DMS114 treated with DMSO at 0.1 percent for 48 hours (cell line): ENCODE measurements at regions not wholly inside any gene's neighbourhood (a gene's known extent, or its start where the extent isn't known, plus 50 kb on each side); places are given as distances from the start of the nearest gene placed in this dataset.

Experiments used
- DNase-seq: peaks from one replicate; lab custom pipeline; 2025; ENCODE audit not compliant: unreplicated experiment; lab: John Stamatoyannopoulos, UW

DNA sequence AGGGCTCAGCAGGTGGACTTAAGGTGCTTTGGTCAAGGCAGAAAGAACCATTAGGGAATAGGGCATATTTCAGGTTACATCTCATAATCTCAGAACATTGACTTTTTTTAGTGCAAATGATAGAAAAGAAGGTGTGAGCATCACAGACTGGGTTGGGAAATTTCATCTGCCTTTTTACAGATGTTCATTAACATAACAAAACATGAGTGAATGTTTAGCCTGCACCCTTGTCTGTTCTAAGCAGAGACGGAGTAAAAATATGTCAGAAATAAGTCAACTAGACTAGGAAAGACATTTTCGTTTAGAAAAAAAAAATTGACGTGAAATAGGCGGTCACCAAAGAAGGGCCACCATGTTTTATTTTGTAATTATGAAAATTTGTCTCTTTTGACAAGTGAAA, 127.5 kb upstream of the CDH13 start:
- no peak for DNase-seq

DNA sequence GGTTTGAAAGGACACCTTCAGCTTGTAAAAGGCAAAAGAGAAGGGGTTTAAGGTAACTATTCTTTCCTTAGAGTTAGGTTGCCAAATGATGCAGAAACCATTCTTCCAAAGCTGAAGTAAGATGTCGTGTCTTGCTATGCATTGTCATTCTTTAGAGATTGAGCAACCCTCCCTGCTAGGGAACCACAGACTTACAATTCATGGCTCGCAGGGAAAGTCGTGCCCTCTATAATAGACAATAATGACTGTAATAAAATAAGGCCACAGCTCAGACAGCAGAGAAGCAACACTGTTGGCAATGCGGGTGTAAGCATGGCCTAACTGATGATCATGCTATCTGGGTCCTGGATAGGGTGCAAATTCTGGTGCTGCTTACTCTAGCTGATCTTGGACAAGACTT, 129.6 kb upstream of the CDH13 start:
- DNase-seq, result no peak

DNA sequence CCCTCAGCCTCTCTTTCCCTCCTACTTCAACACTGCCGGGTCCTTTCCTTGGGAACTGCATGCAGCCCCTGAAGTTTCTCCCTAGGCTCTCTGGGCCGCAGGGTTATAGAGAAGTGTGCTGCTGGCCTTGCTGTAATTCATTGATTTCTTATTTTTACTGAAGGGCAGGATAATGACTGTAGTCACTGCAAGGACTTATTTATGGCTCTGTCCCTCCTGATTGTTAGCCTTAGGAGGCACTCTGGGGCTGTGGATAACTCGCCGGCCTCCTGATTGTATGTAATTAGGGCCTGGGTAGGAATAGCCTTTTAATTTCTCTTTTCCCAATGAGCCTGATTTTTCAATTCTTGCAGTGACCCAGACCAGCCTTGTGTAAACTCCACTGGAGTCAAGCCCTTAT, 138.3 kb upstream of the CDH13 start:
- no peak for DNase-seq

DNA sequence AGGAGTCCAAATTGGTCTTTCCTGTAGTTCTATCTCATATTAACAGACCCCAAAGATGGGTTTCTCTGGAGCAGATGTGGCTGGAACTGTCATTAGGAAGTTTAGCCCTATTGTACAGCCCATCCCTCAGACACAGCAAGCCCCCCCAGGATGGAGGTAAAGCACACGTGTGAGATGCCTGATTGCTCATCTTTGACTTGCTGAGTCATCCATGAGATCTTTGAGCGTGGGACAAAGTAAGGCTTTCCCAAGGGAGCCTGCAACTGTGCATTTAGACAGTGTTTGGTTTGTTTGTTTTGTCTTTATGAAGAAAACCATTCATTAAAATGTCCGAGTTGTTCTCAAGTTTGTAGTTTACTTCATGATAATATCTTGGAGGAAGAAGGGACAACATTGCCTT, 145.3 kb upstream of the CDH13 start:
- DNase-seq, result no peak

DNA sequence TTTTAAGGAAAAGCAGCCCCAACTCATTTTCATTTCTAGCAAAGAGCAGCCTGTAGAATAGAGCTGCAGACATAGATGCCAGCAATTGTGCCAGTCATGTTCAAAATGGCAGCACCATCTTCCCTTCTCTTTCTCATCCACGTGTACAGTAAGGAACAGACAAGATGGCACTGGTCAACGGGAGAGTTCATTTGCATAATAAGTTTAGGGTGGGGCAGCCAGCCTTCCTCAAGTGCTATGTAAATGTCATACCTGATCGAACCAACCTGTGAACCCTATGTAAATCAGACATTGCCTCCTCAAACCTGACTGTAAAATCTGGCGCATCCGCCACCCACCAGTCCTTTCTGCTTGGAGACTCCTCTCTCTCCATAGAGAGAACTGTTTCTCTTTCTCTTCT, 150.0 kb upstream of the CDH13 start:
- no peak for DNase-seq

DNA sequence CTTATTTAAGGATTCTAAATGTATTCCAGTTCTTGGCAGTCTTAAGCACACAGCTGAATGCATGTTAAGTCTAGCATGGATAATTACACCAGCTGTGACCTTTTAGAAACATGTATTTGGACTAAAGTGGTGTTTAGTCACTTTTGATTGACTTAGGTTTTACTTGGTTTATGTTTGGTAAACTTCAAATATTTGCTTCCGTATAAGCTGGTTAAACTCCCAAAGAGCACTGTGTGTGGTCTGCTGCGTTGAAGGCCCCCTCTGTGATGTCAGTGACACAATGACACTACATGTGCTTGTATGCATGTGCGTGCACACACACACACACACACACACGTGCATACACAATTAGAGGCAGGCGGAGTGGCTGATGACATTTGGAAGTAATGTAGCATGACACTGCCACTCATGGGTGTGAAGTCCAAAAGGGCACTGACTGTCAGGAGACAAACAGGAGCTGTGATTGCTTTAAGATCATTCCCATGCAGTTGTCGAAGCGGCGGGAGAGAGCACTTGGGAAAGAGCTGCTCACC, 156.1 kb upstream of the CDH13 start:
- no peak for DNase-seq

DNA sequence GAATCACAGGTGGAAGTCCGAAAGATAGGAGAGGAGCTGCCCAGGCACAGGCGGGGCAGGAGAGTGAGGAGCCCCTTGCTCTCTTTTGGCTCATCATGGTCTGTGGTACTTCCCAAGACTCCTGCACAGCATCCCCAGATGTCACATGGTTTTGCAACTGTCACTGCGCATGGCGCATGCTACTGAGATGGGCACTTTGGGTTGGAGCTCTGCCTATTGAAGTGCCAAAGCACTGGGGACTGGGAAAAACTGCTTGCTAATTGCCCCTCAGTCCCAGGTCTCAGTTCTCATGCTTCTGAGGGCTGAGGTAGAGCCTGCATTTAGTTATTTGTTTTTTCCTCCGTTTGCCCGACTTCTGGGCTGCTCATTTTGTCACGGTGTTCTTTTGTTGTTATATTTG, 156.8 kb upstream of the CDH13 start:
- no peak for DNase-seq

DNA sequence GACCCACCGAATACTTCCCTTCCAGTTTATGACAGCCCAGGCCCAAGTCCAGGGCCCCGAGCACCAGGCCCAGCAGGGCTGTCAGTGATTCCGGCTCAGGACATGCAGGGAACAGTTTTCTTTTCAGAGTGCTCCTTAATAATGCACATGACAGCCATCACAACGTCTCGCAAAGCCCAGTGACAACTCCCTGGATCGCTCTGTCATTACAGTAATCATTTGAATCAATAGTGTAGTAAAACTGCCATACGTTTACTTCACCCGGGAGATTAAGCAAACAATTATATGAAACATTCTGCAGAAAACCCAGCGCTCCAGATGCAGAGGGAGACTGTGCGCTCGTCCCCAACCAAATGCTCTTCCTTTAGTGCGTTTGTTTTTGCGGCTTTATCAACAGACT, 162.6 kb upstream of the CDH13 start:
- DNase-seq, result no peak

DNA sequence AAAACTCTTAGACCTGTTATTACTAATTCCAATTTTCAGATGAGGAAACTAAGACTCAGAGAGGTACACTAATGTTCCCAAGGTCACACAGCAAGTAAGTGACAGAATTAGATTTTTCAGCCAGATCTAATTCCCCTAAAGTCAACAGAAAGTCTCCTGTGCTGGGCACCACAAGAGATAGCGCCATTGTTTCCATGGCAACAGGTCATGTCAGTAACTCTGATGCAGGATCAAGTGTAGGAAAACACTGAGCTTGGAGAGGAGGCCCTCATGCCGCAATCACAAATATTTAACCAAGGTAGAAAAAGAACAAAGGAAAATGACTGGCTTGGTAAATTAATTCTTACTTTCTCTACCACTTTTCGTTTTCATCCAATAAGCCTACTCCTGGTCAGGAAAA, 166.0 kb upstream of the CDH13 start:
- DNase-seq, result no peak

DNA sequence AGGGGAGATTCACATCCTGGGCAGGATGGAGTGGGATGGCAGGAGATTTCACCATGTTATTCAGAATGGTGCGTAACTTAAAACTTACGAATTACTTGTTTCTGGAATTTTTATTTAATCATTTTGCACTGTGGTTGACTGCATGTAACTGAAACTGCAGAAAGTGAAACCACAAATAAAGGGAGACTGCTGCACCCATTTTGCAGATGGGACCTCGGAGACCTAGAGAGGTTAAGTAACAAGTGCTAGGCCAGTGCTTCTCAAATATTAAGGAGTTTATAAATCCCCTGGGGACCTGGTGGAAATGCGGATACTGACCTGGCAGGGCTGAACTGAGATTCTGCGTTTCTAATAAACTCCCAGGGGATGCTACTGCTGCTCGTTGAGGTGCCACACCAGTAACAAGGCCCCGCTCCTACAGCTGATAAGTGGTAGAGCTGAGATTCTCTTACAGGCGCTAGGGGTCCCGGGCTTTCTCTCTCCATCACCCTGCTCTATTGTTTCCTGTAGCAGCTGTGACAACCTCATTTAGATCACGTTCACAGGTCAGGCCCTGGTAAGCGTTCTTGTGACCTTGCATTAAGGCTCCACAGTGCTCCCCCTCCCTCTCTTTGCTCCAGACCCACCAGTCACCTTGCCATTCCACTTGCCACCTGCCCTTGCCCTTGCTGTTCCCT, 167.1 kb upstream of the CDH13 start:
- DNase-seq, result no peak

DNA sequence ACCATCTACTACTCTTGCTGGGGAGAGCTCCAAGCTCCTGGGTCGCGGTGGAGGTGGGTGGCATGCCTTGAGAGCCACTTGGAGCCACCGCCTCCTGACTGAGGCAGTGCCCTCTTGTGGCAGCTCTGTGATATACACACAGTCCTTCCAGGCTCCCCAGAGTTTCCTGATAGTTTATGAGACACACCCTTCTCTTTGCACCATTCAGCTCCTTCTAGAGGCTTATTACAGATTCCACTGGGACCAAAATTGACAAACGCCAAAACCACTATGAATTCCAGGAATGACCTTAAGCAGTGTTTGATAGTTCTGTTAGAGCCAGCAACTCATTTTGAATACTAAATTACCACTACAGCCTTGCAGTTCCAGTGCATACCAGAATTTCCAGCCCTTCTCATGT, 170.1 kb upstream of the CDH13 start:
- peak; percentile 37 for DNase-seq

DNA sequence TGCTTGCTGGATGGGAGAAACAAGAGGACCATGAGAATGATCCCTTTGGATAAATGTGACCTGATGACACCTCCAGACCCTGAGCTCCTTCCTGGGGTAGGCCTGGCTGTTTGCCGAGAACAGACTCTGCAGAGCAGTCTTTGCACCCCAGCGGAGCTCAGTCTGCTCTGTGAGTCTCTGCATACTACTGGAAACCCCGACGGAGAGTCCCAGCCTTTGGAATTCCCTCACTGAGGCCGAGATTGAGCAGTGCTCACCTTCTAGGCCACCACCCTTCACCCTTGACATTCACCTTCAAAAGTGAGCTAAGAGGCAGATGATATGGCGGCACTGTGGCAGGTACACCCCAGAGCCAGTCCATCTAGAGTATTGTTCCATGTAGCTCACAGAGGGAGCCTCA, 172.2 kb upstream of the CDH13 start:
- DNase-seq, result no peak

DNA sequence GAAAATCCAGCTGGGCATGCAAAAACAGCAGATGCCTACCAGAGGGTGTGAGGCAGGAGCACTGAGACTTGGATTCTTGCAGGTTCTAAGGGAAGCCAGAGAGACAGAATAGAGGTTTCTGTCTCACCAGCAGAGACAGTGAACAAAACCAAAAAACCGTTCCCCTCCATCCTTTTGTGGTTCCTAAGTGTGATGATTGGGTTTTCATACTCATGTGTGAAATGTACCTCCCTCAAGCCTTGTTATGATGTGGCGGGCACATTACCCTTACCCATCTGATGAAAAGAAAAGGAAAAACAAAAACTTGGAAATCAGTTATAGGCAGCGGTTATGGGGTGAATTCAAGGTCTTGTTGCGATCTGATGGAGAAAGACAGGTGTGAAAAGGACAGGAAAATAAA, 172.6 kb upstream of the CDH13 start:
- no peak for DNase-seq

DNA sequence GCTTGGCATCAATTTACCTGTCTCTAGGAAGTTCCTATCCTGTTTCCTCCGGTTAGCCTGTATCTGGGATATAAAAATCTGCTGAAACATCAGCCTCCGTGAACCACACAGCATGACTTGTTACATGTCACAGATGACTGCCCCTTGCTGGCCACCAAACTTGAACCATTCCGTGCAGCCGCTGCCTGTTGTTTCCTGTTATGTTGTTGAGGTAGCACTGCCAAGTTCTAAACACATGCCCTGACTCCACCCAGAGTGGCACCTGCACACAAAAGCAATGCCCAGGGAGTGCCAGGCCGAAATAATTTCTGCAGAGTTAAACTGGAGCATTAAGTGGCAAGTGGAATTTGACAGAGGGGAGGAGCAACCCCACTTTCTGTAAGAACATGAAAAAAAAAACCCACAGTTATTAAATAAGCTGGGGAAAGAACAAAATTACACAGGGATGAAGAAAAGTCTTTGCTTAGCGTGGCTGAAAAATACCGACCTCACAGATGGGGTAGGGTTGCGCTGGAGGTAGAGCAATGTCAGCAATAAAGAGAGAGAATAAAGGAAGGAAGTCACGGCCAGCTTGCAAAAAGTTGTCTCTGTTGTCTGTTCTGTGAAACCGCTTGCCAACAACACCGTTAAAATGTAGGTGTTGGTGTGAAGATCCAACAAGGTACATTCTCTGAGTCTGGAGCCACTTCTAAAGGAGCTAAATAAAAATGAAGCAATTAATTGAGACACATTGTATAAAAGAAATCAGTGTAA, 174.6 kb upstream of the CDH13 start:
- no peak for DNase-seq

DNA sequence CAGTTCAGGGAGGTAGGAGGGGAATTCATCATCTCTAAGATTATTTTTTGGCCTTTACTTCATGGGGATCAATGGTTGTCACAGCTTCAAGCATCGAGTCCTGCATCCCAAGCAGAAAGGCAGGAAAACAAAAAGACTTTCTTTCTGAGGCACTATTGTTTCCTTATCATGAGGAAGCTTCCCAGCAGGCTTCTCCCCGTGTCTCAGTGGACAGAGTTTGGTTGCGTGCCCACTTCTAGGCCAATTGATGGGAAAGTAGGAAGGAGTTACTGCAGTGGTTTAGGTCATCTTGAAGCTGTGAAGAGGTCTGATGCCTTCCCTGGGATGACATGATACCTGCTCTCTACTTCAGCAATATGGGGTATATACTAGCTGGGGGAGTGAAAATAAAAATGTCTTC, 175.3 kb upstream of the CDH13 start:
- no peak for DNase-seq

DNA sequence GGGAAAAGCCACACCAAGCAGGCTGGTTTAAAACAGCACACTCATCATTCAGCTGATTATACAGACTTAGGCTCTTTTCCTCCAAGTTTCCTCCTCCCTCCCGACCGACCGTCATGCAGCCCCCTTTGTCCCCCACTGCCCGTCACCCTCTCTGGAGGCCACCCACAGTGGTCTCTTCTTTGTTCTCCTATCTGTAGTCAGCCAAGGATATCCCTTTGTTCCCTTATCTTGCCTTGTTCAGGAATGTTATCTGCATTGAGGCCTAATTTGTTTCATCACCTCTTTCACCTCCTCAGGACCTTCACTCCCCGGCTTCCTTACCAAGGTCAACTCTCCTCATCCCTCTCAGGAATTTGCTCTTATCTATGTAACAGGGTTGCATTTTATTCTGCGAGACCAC, 186.4 kb upstream of the CDH13 start:
- no peak for DNase-seq

DNA sequence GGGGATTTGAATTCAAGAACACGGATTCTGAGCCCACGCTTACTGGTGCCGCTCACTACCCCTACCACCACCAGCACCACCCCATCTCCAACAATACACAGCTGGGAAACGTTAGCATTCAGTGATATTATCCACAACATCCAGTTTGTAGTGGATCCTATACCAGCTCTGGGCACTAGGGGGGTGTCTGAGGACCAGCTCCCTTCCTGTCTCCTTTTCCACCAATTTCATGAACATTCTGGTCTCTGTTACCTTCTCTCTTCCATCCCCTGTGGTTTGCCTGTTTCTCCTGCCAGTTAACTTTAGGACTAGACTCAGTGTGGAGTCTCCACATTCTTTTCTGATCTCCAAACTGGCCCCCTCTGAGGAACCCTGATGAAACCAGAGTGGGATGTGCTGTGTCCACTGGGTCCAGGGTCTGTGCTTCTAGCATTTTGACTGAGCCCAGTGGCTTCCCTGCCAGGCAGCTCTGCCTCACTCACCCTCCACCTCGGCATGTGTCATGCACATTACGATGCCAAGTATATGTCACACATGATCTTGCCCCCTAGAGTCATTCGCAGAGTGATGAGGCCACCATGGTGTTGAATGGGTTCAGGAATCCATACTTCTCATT, 187.0 kb upstream of the CDH13 start:
- no peak for DNase-seq

DNA sequence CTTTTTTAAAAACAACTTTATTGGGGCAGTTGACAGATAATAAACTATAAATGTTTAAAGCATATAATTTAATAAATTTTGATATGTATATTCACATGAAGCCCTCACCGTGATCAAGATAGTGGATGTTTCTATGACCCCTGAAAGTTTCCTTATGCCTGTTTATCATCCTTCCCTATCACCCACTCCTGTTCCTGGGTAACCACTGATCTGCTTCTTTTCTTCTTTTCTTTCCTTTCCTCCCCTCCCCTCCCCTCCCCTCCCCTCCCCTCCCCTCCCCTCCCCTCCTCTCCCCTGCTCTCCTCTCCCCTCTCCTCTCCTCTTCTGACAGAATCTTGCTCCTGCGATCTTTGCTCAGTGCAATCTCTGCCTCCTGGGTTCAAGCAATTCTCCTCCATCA, 193.7 kb upstream of the CDH13 start:
- DNase-seq, result no peak

DNA sequence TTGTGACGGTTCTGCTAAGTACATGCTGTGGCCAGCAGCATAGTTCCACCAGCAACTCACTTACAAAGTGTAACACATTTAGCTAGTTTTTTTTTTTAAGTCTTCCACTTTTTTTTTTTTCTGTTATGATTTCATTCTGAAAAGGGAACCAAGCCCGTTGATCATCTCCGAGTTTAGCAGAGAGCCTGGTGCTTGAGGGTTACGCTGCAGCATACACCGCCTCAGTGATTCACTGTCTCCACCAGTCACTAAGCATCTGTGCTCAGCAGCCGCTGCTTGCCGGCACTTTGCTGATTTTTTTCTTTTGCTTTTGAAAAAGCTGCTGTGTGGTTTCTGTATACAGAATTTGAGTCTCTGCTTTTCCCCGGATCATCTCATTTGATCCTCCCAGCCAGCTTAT, 194.5 kb upstream of the CDH13 start:
- DNase-seq, result no peak

DNA sequence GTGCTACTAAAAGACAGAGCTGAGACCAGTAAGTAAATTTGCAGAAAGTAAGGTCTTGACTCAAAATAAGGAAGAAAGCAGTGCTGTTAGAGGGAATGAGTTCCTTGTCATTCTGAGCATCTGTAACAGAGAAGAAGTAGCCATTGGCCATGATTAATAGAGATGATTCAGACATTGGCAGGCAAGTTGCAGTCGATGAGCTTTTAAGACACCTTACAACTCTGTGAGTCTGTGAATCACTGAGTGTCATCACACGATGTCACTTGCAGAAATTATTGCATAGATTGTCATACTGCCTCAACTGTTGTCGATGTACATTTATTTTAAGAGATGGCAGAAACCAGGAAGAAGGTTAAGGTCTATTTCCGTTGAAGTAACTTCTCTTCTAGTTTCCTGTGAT, 201.1 kb upstream of the CDH13 start:
- no peak for DNase-seq

DNA sequence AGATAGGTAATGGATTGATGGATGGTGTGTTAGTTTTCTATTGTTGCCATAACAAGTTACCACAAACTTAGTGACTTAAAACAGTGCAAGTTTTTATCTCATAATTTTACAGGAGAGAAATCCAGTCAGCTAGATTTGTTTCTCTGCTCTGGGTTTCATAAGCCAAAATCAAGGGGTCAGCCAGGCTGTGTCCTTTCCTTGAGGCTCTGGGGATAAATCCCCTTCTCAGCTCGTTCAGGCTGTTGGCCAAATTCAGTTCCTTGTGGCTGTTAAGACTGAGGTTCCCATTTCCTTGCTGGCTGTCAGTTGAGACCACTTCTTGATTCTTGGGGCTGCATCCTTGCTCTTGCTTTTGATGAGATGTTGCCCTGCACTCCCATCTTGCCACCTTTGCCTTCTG, 204.9 kb upstream of the CDH13 start:
- no peak for DNase-seq

DNA sequence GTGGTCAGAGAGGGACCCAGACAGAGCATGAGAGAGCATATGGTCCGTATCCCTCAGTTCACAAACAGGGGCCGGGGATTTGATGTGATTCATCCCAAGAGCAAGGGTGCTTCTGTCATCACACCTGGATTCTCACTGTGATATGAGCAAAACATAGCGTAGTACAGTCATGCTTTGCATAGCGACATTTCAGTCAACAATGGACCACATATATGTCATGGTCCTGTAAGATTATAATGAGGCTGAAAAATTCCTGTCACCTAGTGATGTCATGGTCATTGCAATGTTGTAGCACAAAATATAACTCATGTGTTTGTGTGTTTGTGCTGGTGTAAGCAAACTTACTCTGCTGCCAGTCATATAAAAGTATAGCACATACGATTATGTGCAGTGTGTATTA, 207.4 kb upstream of the CDH13 start:
- DNase-seq, result no peak
